CD8-positive, alpha-beta memory T cell (primary cell): ENCODE measurements at regions not wholly inside any gene's neighbourhood (a gene's known extent, or its start where the extent isn't known, plus 50 kb on each side); places are given as distances from the start of the nearest gene placed in this dataset.

Source experiments
- CTCF ChIA-PET: fragments of 350-600 bp; sonication (Branson Sonifier 250); formaldehyde crosslinking; loops from one replicate; lab custom pipeline; 2021; ENCODE audit warnings: antibody characterized with exemption; lab: Charles Lee
- POLR2A ChIA-PET: fragments of 350-600 bp; sonication (Branson Sonifier 250); formaldehyde crosslinking; loops from one replicate; lab custom pipeline; 2021; ENCODE audit warnings: antibody characterized with exemption; lab: Charles Lee
- DNase-seq, 5 donors: peaks; one replicate each; pipeline versions ENCODE4 v3.0.0 to v3.0.0-alpha.2; 2020 to 2022; ENCODE audit warnings: mixed read lengths in 1 of 5
- H3K27ac ChIP-seq: one replicate; pipeline ENCODE4 v1.7.0; 2013; ENCODE audit warnings: low read depth, mild to moderate bottlenecking, low read length, moderate library complexity
- H3K27me3 ChIP-seq: 2 replicates; pipeline ENCODE4 v1.7.0; 2013; ENCODE audit warnings: low read length, mild to moderate bottlenecking; ENCODE audit not compliant: insufficient read depth, poor library complexity, severe bottlenecking
- H3K36me3 ChIP-seq: 2 replicates; pipeline ENCODE4 v1.7.0; 2013; ENCODE audit warnings: mild to moderate bottlenecking, low read length, moderate library complexity; ENCODE audit not compliant: insufficient read depth
- H3K4me1 ChIP-seq: 2 replicates; pipeline ENCODE4 v1.7.0; 2013; ENCODE audit warnings: mild to moderate bottlenecking, low read length, moderate library complexity; ENCODE audit not compliant: insufficient read depth
- H3K4me3 ChIP-seq: 2 replicates; pipeline ENCODE4 v1.7.0; 2013; ENCODE audit warnings: mild to moderate bottlenecking, low read length
- H3K9me3 ChIP-seq: 2 replicates; pipeline ENCODE4 v1.7.0; 2013; ENCODE audit warnings: mild to moderate bottlenecking, low read length
- H3K27ac Mint-ChIP-seq, 8 donors: one replicate each; pipeline ENCODE4 v1.8.0; 2020 to 2021; ENCODE audit warnings: mixed read lengths in 8 of 8, mild to moderate bottlenecking in 6 of 8, inconsistent platforms in 3 of 8, moderate library complexity in 3 of 8
- H3K27me3 Mint-ChIP-seq, 2 donors: one replicate each; pipeline ENCODE4 v1.8.0; 2020 to 2021; ENCODE audit warnings: mixed read lengths in 2 of 2, mild to moderate bottlenecking in 1 of 2, moderate library complexity in 1 of 2
- H3K36me3 Mint-ChIP-seq, 3 donors: one replicate each; pipeline ENCODE4 v1.8.0; 2020 to 2021; ENCODE audit warnings: mixed read lengths in 3 of 3, inconsistent platforms in 1 of 3, mild to moderate bottlenecking in 1 of 3
- H3K4me1 Mint-ChIP-seq, 3 donors: one replicate each; pipeline ENCODE4 v1.8.0; 2020 to 2021; ENCODE audit warnings: mixed read lengths in 3 of 3, inconsistent platforms in 1 of 3, mild to moderate bottlenecking in 1 of 3
- H3K4me3 Mint-ChIP-seq, 7 donors: one replicate each; pipeline ENCODE4 v1.8.0; 2020 to 2021; ENCODE audit warnings: mixed read lengths in 7 of 7, mild to moderate bottlenecking in 6 of 7, moderate library complexity in 4 of 7, inconsistent platforms in 2 of 7
- H3K9me3 Mint-ChIP-seq, 5 donors: one replicate each; pipeline ENCODE4 v1.8.0; 2020 to 2022; ENCODE audit warnings: mixed read lengths in 5 of 5, mild to moderate bottlenecking in 3 of 5, moderate library complexity in 2 of 5, inconsistent platforms in 1 of 5

GRCh38 chr2:217275091-217275490, 415.2 kb upstream of the TNP1 start:
- ChIA-PET CTCF (no interaction called here), POLR2A (no interaction called here)
- H3K36me3 ChIP-seq, result no peaks in the 10 kb centered on the region
- DNase-seq, result no peak
- Mint-ChIP-seq H3K9me3 (peaks cover 0 to 3% (median 0%) of the 10 kb centered on the region in 5 donors), H3K36me3 (no peaks in the 10 kb centered on the region), H3K4me1 (no peaks in the 10 kb centered on the region), H3K27ac (no peak overlapping the region), H3K4me3 (no peak overlapping the region), H3K27me3 (peaks cover 5 to 16% of the 10 kb centered on the region in 2 donors)
- no peak overlapping the region for H3K27ac ChIP-seq
- H3K4me3 ChIP-seq, result no peak overlapping the region
- H3K4me1 ChIP-seq, result no peaks in the 10 kb centered on the region
- H3K27me3 ChIP-seq, result no peaks in the 10 kb centered on the region
- no peaks in the 10 kb centered on the region for H3K9me3 ChIP-seq

- Histone ChIP-seq H3K9me3 (no peaks in the 10 kb centered on the region), H3K4me3 (no peak overlapping the region), H3K27me3 (no peaks in the 10 kb centered on the region), H3K4me1 (no peaks in the 10 kb centered on the region), H3K27ac (no peak overlapping the region), H3K36me3 (no peaks in the 10 kb centered on the region)
- H3K36me3 Mint-ChIP-seq, result no peaks in the 10 kb centered on the region
- H3K4me1 Mint-ChIP-seq, result no peaks in the 10 kb centered on the region
- no peak overlapping the region for H3K27ac Mint-ChIP-seq
- POLR2A ChIA-PET, result no interaction called here
- H3K27me3 Mint-ChIP-seq, result peaks cover 5 to 16% of the 10 kb centered on the region in 2 donors
- H3K9me3 Mint-ChIP-seq, result peaks cover 0 to 4% (median 0%) of the 10 kb centered on the region in 5 donors
- no peak overlapping the region for H3K4me3 Mint-ChIP-seq
- DNase-seq, result no peak
- CTCF ChIA-PET, result no interaction called here
Observed at GRCh38 chr2:217274578-217274977, 414.7 kb upstream of the TNP1 start.

GRCh38 chr2:217273851-217274250, 414.0 kb upstream of the TNP1 start:
- DNase-seq, result no peak
- CTCF ChIA-PET, result no interaction called here
- H3K9me3 Mint-ChIP-seq, result peaks cover 0 to 4% (median 0%) of the 10 kb centered on the region in 5 donors
- no peak overlapping the region for H3K4me3 ChIP-seq
- no peaks in the 10 kb centered on the region for H3K27me3 ChIP-seq
- H3K4me3 Mint-ChIP-seq, result no peak overlapping the region
- no peaks in the 10 kb centered on the region for H3K4me1 Mint-ChIP-seq
- no peaks in the 10 kb centered on the region for H3K9me3 ChIP-seq
- POLR2A ChIA-PET, result no interaction called here
- no peaks in the 10 kb centered on the region for H3K36me3 Mint-ChIP-seq
- H3K36me3 ChIP-seq, result no peaks in the 10 kb centered on the region
- no peak overlapping the region for H3K27ac Mint-ChIP-seq
- no peaks in the 10 kb centered on the region for H3K4me1 ChIP-seq
- H3K27me3 Mint-ChIP-seq, result peaks cover 5 to 17% of the 10 kb centered on the region in 2 donors
- no peak overlapping the region for H3K27ac ChIP-seq

- Mint-ChIP-seq H3K4me3 (no peak overlapping the region), H3K27ac (no peak overlapping the region), H3K27me3 (peaks cover 5 to 15% of the 10 kb centered on the region in 2 donors), H3K36me3 (no peaks in the 10 kb centered on the region), H3K9me3 (peaks cover 0 to 4% (median 0%) of the 10 kb centered on the region in 5 donors), H3K4me1 (no peaks in the 10 kb centered on the region)
- H3K4me3 ChIP-seq, result no peak overlapping the region
- H3K27ac ChIP-seq, result no peak overlapping the region
- no peak for DNase-seq
- H3K27me3 ChIP-seq, result no peaks in the 10 kb centered on the region
- no peaks in the 10 kb centered on the region for H3K4me1 ChIP-seq
- POLR2A ChIA-PET, result no interaction called here
- H3K9me3 ChIP-seq, result no peaks in the 10 kb centered on the region
- no peaks in the 10 kb centered on the region for H3K36me3 ChIP-seq
- CTCF ChIA-PET, result no interaction called here
Observed at GRCh38 chr2:217273162-217273561, 413.3 kb upstream of the TNP1 start.

- H3K27me3 Mint-ChIP-seq, result peaks cover 5 to 15% of the 10 kb centered on the region in 2 donors
- H3K36me3 ChIP-seq, result no peaks in the 10 kb centered on the region
- CTCF ChIA-PET, result no interaction called here
- DNase-seq, result no peak
- no peaks in the 10 kb centered on the region for H3K36me3 Mint-ChIP-seq
- no peak overlapping the region for H3K4me3 Mint-ChIP-seq
- peaks cover 0 to 6% (median 3%) of the 10 kb centered on the region in 5 donors for H3K9me3 Mint-ChIP-seq
- no peak overlapping the region for H3K27ac Mint-ChIP-seq
- H3K27ac ChIP-seq, result no peak overlapping the region
- H3K4me1 Mint-ChIP-seq, result no peaks in the 10 kb centered on the region
- no peak overlapping the region for H3K4me3 ChIP-seq
- no peaks in the 10 kb centered on the region for H3K4me1 ChIP-seq
- H3K9me3 ChIP-seq, result no peaks in the 10 kb centered on the region
- H3K27me3 ChIP-seq, result no peaks in the 10 kb centered on the region
- POLR2A ChIA-PET, result no interaction called here
Observed at GRCh38 chr2:217271813-217272212, 411.9 kb upstream of the TNP1 start.

GRCh38 chr2:217270485-217271121, 410.7 kb upstream of the TNP1 start:
- H3K27me3 Mint-ChIP-seq, result peaks cover 8 to 14% of the 10 kb centered on the region in 2 donors
- Histone ChIP-seq H3K27me3 (no peaks in the 10 kb centered on the region), H3K36me3 (no peaks in the 10 kb centered on the region), H3K27ac (no peak overlapping the region), H3K9me3 (no peaks in the 10 kb centered on the region), H3K4me1 (no peaks in the 10 kb centered on the region), H3K4me3 (no peak overlapping the region)
- CTCF ChIA-PET, result no interaction called here
- H3K27ac Mint-ChIP-seq, result no peak overlapping the region
- H3K4me3 Mint-ChIP-seq, result no peak overlapping the region
- DNase-seq, result no peak
- no peaks in the 10 kb centered on the region for H3K36me3 Mint-ChIP-seq
- peaks cover 2 to 7% (median 4%) of the 10 kb centered on the region in 5 donors for H3K9me3 Mint-ChIP-seq
- POLR2A ChIA-PET, result no interaction called here
- no peaks in the 10 kb centered on the region for H3K4me1 Mint-ChIP-seq

- peaks cover 10 to 14% of the 10 kb centered on the region in 2 donors for H3K27me3 Mint-ChIP-seq
- Histone ChIP-seq H3K4me1 (no peaks in the 10 kb centered on the region), H3K9me3 (no peaks in the 10 kb centered on the region), H3K4me3 (no peak overlapping the region), H3K36me3 (no peaks in the 10 kb centered on the region), H3K27ac (no peak overlapping the region), H3K27me3 (no peaks in the 10 kb centered on the region)
- ChIA-PET CTCF (no interaction called here), POLR2A (no interaction called here)
- no peak for DNase-seq
- peak overlapping the region in 1 of 7 donors; percentile 36 for H3K4me3 Mint-ChIP-seq
- no peaks in the 10 kb centered on the region for H3K4me1 Mint-ChIP-seq
- no peak overlapping the region for H3K27ac Mint-ChIP-seq
- peaks cover 2 to 7% (median 4%) of the 10 kb centered on the region in 5 donors for H3K9me3 Mint-ChIP-seq
- H3K36me3 Mint-ChIP-seq, result no peaks in the 10 kb centered on the region
Observed at GRCh38 chr2:217269701-217270484, 410.0 kb upstream of the TNP1 start.

- peaks cover 10 to 14% of the 10 kb centered on the region in 2 donors for H3K27me3 Mint-ChIP-seq
- POLR2A ChIA-PET, result no interaction called here
Observed at GRCh38 chr2:217268978-217269377, 409.1 kb upstream of the TNP1 start.

More at GRCh38 chr2:217268978-217269377, 409.1 kb upstream of the TNP1 start:
- H3K36me3 Mint-ChIP-seq, result no peaks in the 10 kb centered on the region
- Histone ChIP-seq H3K4me1 (no peaks in the 10 kb centered on the region), H3K36me3 (no peaks in the 10 kb centered on the region), H3K27ac (no peak overlapping the region), H3K9me3 (no peaks in the 10 kb centered on the region), H3K27me3 (no peaks in the 10 kb centered on the region), H3K4me3 (no peak overlapping the region)
- H3K4me1 Mint-ChIP-seq, result no peaks in the 10 kb centered on the region
- H3K4me3 Mint-ChIP-seq, result no peak overlapping the region
- no peak for DNase-seq
- CTCF ChIA-PET, result no interaction called here
- peaks cover 2 to 7% (median 4%) of the 10 kb centered on the region in 5 donors for H3K9me3 Mint-ChIP-seq
- H3K27ac Mint-ChIP-seq, result no peak overlapping the region
